Motor neuron (in vitro differentiated cells): ENCODE measurements at regions not wholly inside any gene's neighbourhood (a gene's known extent, or its start where the extent isn't known, plus 50 kb on each side); places are given as distances from the start of the nearest gene placed in this dataset.

Experiments
- ATAC-seq, 8 experiments: fragments of 200-7000 bp; cut with Tn5 transposase; replicated peaks in 6 of 8; 2 replicates each; pipeline ENCODE4 v1.8.0; 2021; ENCODE audit warnings: mild to moderate bottlenecking in 8 of 8, moderate library complexity in 8 of 8
- H3K27ac ChIP-seq, 2 donors: fragments of 250-450 bp; sonication (Bioruptor Pico); 2 replicates each; pipeline ENCODE4 v1.9.0; 2021; ENCODE audit warnings: antibody characterized with exemption in 2 of 2, mild to moderate bottlenecking in 2 of 2, moderate library complexity in 1 of 2
- H3K4me1 ChIP-seq, 2 donors: fragments of 250-450 bp; sonication (Bioruptor Pico); replicated peaks in 1 of 2; 2 replicates each; pipeline ENCODE4 v1.6.1; 2021; ENCODE audit warnings: antibody characterized with exemption in 2 of 2, mild to moderate bottlenecking in 2 of 2, moderate library complexity in 1 of 2
- H3K4me3 ChIP-seq, 5 donors: fragments of 250-450 bp; sonication (Bioruptor Pico); 2 replicates each; pipeline ENCODE4 v1.9.0; 2021; ENCODE audit warnings: antibody characterized with exemption in 5 of 5, mild to moderate bottlenecking in 5 of 5, moderate library complexity in 4 of 5
- WGBS, 10 experiments: fragments of 450-650 bp; shearing (Covaris generic); methylation state at CpG; one replicate each; pipeline ENCODE4 v1.0.0; 2022; 5-methylcytosine and 5-hydroxymethylcytosine counted together
- in situ Hi-C, 9 experiments: fragments of 400-800 bp; cut with MboI; loops; one replicate each; pipeline ENCODE4 v1.15.0; 2021; ENCODE audit warnings: low sequenced_read_pairs in 9 of 9, low pct_unique_long_range_greater_than_20kb in 2 of 9; ENCODE audit not compliant: unreplicated experiment in 9 of 9

GRCh38 chr2:158049129-158049855 is 52.4 kb upstream of the UPP2 start:
- in situ Hi-C loops: loop anchor here in 3 of 9 experiments (25.0 kb wide), 3 partner anchors 113 to 688 kb away; partner anchors contain the start of genes CCDC148 (in 2 of the 3) and PKP4 (in 2 of the 3)
- no peak overlapping the region for H3K27ac ChIP-seq
- no peaks in the 10 kb centered on the region for H3K4me1 ChIP-seq
- no peak overlapping the region for H3K4me3 ChIP-seq
- 33 to 90% (median 65%) methylated on average over 1 to 3 of the region's 3 CpGs; no CpG with 5 or more reads in 1 of the 10 experiments for WGBS, 10 experiments
- ATAC-seq: no peak

- in situ Hi-C loops: loop anchor here in 3 of 9 experiments (25.0 kb wide), 3 partner anchors 114 to 689 kb away; partner anchors contain the start of genes CCDC148 (in 2 of the 3) and PKP4 (in 2 of the 3)
- ATAC-seq: no peak
- 30 to 100% (median 81%) methylated on average over 1 to 3 of the region's 3 CpGs; no CpG with 5 or more reads in 3 of the 10 experiments for WGBS, 10 experiments
- no peak overlapping the region for H3K4me3 ChIP-seq
- no peaks in the 10 kb centered on the region for H3K4me1 ChIP-seq
- H3K27ac ChIP-seq: no peak overlapping the region
These were observed 53.3 kb upstream of the UPP2 start for GRCh38 chr2:158048327-158048726.

DNA sequence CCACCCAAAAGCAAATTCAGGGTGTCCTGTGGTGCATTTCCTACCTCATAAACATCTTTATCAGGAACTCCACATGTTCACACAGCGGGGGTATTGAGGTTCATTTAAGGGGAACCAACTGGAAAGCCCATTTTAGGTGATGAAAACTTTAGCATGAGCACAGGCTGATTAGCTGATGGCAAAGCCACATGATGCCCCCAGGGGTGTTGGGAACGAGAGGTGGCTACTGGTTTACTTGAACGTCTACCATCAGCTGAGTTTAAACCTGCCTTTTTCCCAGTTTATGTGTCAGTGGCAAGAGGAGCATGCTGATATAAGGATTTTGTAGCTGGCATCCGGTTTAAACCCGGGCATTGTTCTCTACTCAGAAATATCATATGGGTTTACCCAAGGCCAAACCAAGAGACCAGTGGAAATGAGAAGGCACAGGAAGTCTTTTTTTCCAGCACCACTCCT is 54.5 kb upstream of the UPP2 start:
- Histone ChIP-seq H3K27ac (no peak overlapping the region), H3K4me3 (no peak overlapping the region), H3K4me1 (no peaks in the 10 kb centered on the region)
- ATAC-seq: no peak
- WGBS, 10 experiments: 51 to 92% (median 69%) methylated on average over 1 to 5 of the region's 5 CpGs; no CpG with 5 or more reads in 2 of the 10 experiments
- in situ Hi-C loops: loop anchor here in 3 of 9 experiments (25.0 kb wide), 3 partner anchors 115 to 690 kb away; partner anchors contain the start of genes CCDC148 (in 2 of the 3) and PKP4 (in 2 of the 3)

DNA sequence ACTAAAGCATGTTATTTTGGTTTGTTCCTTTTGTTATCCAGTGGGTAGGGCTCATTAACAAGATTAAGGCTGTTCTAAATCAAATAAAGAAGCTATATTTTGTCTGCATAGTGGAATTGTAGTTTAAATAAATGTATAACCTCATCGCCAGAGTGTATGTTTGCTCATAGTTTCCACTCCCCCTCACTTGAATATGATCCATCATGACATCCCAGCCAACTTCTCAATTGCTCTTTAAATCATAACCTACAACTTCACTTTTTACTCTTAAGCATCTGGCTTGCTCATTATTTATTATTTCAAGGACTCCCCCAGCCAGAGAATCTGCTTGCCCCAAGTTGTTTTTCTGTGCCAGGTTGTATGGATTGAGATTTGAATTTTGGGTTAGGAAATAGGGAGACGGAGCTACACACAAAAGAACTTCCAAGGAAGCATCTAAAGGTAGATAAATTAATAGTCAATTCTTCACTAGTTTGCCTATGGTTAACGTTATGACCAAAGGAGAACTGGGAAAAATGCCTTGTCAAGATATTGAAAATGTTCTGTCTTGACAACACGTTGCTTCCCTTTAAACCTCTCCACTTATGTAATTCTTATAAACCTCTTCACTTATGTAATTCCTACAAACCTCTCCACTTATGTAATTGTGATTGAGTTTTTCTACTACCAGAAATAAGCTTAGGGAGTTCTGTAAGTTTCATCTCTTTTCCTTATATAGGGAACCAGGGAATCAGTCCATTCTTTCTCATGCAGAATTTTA is 55.4 kb upstream of the UPP2 start:
- ATAC-seq: no peak
- no peak overlapping the region for H3K27ac ChIP-seq
- in situ Hi-C loops: loop anchor here in 3 of 9 experiments (25.0 kb wide), 3 partner anchors 116 to 691 kb away; partner anchors contain the start of genes CCDC148 (in 2 of the 3) and PKP4 (in 2 of the 3)
- H3K4me1 ChIP-seq: no peaks in the 10 kb centered on the region
- 31 to 94% (median 76%) methylated on average over 2 to 4 of the region's 4 CpGs; no CpG with 5 or more reads in 1 of the 10 experiments for WGBS, 10 experiments
- no peak overlapping the region for H3K4me3 ChIP-seq

GRCh38 chr2:158045362-158045761 is 56.3 kb upstream of the UPP2 start:
- no peak overlapping the region for H3K27ac ChIP-seq
- in situ Hi-C loops: loop anchor here in 3 of 9 experiments (25.0 kb wide), 3 partner anchors 117 to 692 kb away; partner anchors contain the start of genes CCDC148 (in 2 of the 3) and PKP4 (in 2 of the 3)

GRCh38 chr2:158043181-158043948 is 58.3 kb upstream of the UPP2 start:
- no peak for ATAC-seq
- 41 to 100% (median 83%) methylated on average over 1 to 5 of the region's 5 CpGs; no CpG with 5 or more reads in 2 of the 10 experiments for WGBS, 10 experiments
- Histone ChIP-seq H3K4me3 (no peak overlapping the region), H3K4me1 (no peaks in the 10 kb centered on the region), H3K27ac (no peak overlapping the region)
- in situ Hi-C loops: loop anchor here in 3 of 9 experiments (25.0 kb wide), 3 partner anchors 119 to 694 kb away; partner anchors contain the start of genes CCDC148 (in 2 of the 3) and PKP4 (in 2 of the 3)

More at GRCh38 chr2:158045362-158045761, 56.3 kb upstream of the UPP2 start:
- Histone ChIP-seq H3K4me3 (no peak overlapping the region), H3K4me1 (no peaks in the 10 kb centered on the region)
- no peak for ATAC-seq
- 0 to 100% (median 80%) methylated on average over 1 to 2 of the region's 3 CpGs; no CpG with 5 or more reads in 2 of the 10 experiments for WGBS, 10 experiments

DNA sequence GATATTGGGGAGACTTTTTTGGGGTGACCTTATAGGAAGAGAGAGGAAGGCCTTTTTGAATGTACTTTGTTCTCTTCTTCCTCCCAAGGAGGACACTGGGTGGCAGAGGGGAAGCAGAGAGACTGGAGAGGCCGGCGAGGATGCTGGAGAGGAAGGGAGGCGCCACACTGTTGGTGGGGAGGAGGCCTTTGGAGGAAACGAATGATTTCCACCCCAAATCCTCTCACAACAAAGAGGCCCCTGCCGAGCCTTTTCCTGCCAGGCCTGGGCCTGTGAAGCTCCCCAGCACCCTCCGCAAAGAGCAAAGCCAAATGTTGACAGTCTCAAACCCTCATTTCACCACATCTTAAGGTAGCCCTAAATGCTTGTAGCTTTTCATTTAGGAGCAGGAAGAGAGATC is 59.0 kb upstream of the UPP2 start:
- no peak for ATAC-seq
- no peak overlapping the region for H3K4me3 ChIP-seq
- H3K27ac ChIP-seq: no peak overlapping the region
- H3K4me1 ChIP-seq: no peaks in the 10 kb centered on the region
- WGBS, 10 experiments: 27 to 100% (median 81%) methylated on average over 1 to 4 of the region's 6 CpGs; no CpG with 5 or more reads in 3 of the 10 experiments
- in situ Hi-C loops: loop anchor here in 3 of 9 experiments (25.0 kb wide), 3 partner anchors 120 to 695 kb away; partner anchors contain the start of genes CCDC148 (in 2 of the 3) and PKP4 (in 2 of the 3)

GRCh38 chr2:158042245-158042644 is 59.4 kb upstream of the UPP2 start:
- Histone ChIP-seq H3K27ac (no peak overlapping the region), H3K4me3 (no peak overlapping the region), H3K4me1 (no peaks in the 10 kb centered on the region)
- no peak for ATAC-seq
- in situ Hi-C loops: loop anchor here in 3 of 9 experiments (25.0 kb wide), 3 partner anchors 120 to 695 kb away; partner anchors contain the start of genes CCDC148 (in 2 of the 3) and PKP4 (in 2 of the 3)
- 13 to 100% (median 80%) methylated on average over 1 to 2 of the region's 2 CpGs; no CpG with 5 or more reads in 3 of the 10 experiments for WGBS, 10 experiments

DNA sequence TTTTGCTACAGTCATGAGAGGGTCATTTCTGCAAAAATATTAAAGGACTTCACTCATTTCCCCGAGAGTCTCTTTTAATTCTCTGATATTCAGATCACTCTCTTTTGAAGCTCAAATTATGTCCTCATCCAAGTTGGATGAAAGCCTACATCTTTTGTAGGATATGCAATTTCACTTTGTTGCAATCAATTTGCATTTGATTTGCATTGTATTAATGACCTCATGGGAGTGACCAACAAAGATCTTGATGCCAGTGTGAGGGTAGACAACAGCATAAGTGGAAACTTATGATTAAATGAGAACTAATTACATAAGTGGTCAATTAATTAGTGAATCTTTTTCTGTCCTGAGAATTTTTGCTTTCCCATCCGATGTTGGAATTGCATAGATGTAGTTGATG is 60.3 kb upstream of the UPP2 start:
- peak in 3 of 8 experiments; percentile 78 to 96 (median 96) for ATAC-seq

DNA sequence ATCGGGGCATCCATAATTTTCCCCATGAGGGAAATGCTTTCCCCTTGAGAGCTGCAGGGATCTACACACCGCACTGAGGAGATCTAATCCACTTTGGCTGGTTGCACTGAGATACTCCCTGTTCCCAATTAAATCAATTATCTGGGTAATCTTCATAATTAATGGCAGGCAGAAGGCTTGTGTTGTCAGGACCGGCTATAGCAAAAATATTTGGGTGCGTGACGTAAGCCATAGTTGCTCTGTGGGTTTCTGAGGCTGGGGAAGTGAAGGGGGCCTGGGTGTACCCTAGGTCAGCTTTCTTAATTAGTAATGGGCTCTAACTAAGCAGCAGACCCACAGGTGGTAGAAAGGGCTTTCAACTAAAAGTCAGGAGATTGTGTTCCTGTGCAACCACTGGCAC is 62.8 kb upstream of the UPP2 start:
- no peak overlapping the region for H3K4me3 ChIP-seq
- in situ Hi-C loops: loop anchor here in 5 of 9 experiments (10.0 to 25.0 kb wide), 5 partner anchors 123 to 716 kb away; partner anchors contain the start of genes CCDC148 (in 2 of the 5) and PKP4 (in 2 of the 5)
- no peak overlapping the region for H3K27ac ChIP-seq
- ATAC-seq: no peak
- no peaks in the 10 kb centered on the region for H3K4me1 ChIP-seq
- WGBS, 10 experiments: 0 to 100% (median 83%) methylated on average over 1 to 4 of the region's 5 CpGs; no CpG with 5 or more reads in 2 of the 10 experiments

More for the DNA sequence above, 60.3 kb upstream of the UPP2 start:
- in situ Hi-C loops: loop anchor here in 3 of 9 experiments (25.0 kb wide), 3 partner anchors 121 to 696 kb away; partner anchors contain the start of genes CCDC148 (in 2 of the 3) and PKP4 (in 2 of the 3)
- no peaks in the 10 kb centered on the region for H3K4me1 ChIP-seq
- WGBS, 10 experiments: 5 to 100% (median 77%) methylated on average over 1 to 2 of the region's 2 CpGs
- no peak overlapping the region for H3K27ac ChIP-seq
- no peak overlapping the region for H3K4me3 ChIP-seq

- ATAC-seq: peak; percentile 56 to 100 (median 76)
- H3K4me1 ChIP-seq: no peaks in the 10 kb centered on the region
- in situ Hi-C loops: loop anchor here in 5 of 9 experiments (10.0 to 25.0 kb wide), 5 partner anchors 128 to 720 kb away; partner anchors contain the start of genes CCDC148 (in 2 of the 5) and PKP4 (in 2 of the 5)
These were observed 67.3 kb upstream of the UPP2 start for GRCh38 chr2:158034198-158034866.

More at GRCh38 chr2:158034198-158034866, 67.3 kb upstream of the UPP2 start:
- no peak overlapping the region for H3K27ac ChIP-seq
- WGBS, 10 experiments: 15 to 83% (median 37%) methylated on average over 1 to 6 of the region's 7 CpGs; no CpG with 5 or more reads in 1 of the 10 experiments
- no peak overlapping the region for H3K4me3 ChIP-seq
